DOHH2 (cell line): ENCODE measurements at regions not wholly inside any gene's neighbourhood (a gene's known extent, or its start where the extent isn't known, plus 50 kb on each side); places are given as distances from the start of the nearest gene placed in this dataset.

ENCODE experiments used
- H3F3A ChIP-seq: fragments of 200-600 bp; sonication (generic), shearing (Covaris generic); 2 replicates; pipeline ENCODE4 v1.6.0; 2016; ENCODE audit warnings: antibody characterized with exemption, mild to moderate bottlenecking; ENCODE audit not compliant: control insufficient read depth, insufficient read depth
- H3K27ac ChIP-seq: fragments of 200-600 bp; sonication (generic); 2 replicates; pipeline ENCODE4 v1.5.1; 2014; ENCODE audit warnings: low read depth, mild to moderate bottlenecking, low read length, moderate library complexity
- H3K27me3 ChIP-seq: fragments of 200-600 bp; sonication (generic); 2 replicates; pipeline ENCODE4 v1.6.1; 2014; ENCODE audit warnings: mild to moderate bottlenecking, low read length, mixed read lengths; ENCODE audit not compliant: control insufficient read depth
- H3K36me3 ChIP-seq: fragments of 200-600 bp; sonication (generic); 2 replicates; pipeline ENCODE4 v1.6.1; 2014; ENCODE audit warnings: mild to moderate bottlenecking, low read length, moderate library complexity, mixed read lengths; ENCODE audit not compliant: control insufficient read depth
- H3K4me1 ChIP-seq: fragments of 200-600 bp; sonication (generic); 2 replicates; pipeline ENCODE4 v1.6.1; 2014; ENCODE audit warnings: mild to moderate bottlenecking, low read length, mixed read lengths; ENCODE audit not compliant: control insufficient read depth
- H3K4me2 ChIP-seq: fragments of 200-600 bp; sonication (generic); 2 replicates; pipeline ENCODE4 v1.6.0; 2014; ENCODE audit warnings: mild to moderate bottlenecking, low read length, moderate library complexity
- H3K4me3 ChIP-seq: fragments of 200-600 bp; sonication (generic); 2 replicates; pipeline ENCODE4 v1.5.1; 2014; ENCODE audit warnings: mild to moderate bottlenecking, low read length, mixed read lengths
- H3K79me2 ChIP-seq: fragments of 200-600 bp; sonication (generic); 2 replicates; pipeline ENCODE4 v1.6.1; 2014; ENCODE audit warnings: mild to moderate bottlenecking, low read length, mixed read lengths; ENCODE audit not compliant: control insufficient read depth
- H3K9me2 ChIP-seq: fragments of 200-600 bp; sonication (generic); replicated peaks from 2 replicates; pipeline ENCODE4 v1.6.1; 2014; ENCODE audit warnings: mild to moderate bottlenecking, low read length, mixed read lengths; ENCODE audit not compliant: control insufficient read depth
- H3K9me3 ChIP-seq: fragments of 200-600 bp; sonication (generic); 2 replicates; pipeline ENCODE4 v1.6.1; 2014; ENCODE audit warnings: antibody characterized with exemption, low read length, mixed read lengths; ENCODE audit not compliant: control insufficient read depth, insufficient read depth
- H4K20me1 ChIP-seq: fragments of 200-600 bp; sonication (generic); 2 replicates; pipeline ENCODE4 v1.6.0; 2014; ENCODE audit warnings: low read depth, mild to moderate bottlenecking, antibody characterized with exemption, low read length, moderate library complexity; ENCODE audit not compliant: control insufficient read depth, insufficient read depth
- CTCF ChIP-seq: fragments of 200-600 bp; sonication (generic); IDR thresholded peaks from one replicate; pipeline ENCODE4 v1.5.1; 2014; ENCODE audit warnings: antibody characterized with exemption, mild to moderate bottlenecking, low read depth, low read length; ENCODE audit not compliant: poor library complexity, severe bottlenecking
- EZH2phosphoT487 ChIP-seq: fragments of 200-600 bp; sonication (generic); IDR thresholded peaks from 2 replicates; pipeline ENCODE4 v1.6.1; 2017; ENCODE audit warnings: borderline replicate concordance, mild to moderate bottlenecking, antibody characterized with exemption, low read length, moderate library complexity, mixed read lengths

DNA sequence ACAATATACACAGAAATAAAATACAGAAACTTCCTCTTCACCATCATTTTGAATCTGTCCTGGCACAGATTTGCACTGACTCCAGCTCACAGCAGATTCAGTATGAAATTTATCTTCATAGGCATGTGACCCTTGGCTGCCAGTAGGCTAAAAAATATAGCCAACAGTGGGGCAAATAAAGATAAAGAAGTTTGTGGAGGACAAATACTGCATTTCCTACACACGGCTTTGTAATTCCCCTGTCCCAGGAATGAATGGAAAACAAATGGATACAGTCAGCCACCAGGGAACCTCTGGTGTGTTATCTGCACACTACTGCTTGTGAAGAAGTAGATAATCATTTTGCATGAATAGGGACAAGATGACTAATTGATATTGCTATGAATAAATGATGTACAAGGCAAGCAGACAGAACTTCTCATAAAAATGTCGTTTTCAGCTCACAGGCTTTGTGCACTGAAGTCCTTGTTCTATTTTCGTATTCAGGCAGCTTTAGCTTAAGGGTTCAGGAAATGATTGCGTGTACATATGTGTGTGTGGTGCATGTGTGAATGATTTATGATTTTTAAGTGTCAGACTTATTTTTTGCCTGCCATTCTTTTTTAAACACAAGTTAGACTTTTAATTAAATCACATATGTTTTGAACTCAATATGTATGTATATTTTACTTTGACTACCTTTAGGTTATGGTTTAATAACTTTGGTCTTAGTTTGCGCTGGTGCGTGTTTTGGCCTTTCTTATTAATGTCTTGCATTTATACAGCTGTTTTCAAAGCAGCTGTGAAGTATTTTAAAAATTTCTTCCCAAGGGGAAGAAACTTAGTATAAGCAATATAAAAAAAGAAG is 543.8 kb upstream of the JAG1 start:
- no peaks in the 10 kb centered on the region for H3K36me3 ChIP-seq
- H4K20me1 ChIP-seq = no peaks in the 10 kb centered on the region
- no peaks in the 10 kb centered on the region for H3K27me3 ChIP-seq
- no peak overlapping the region for H3K4me3 ChIP-seq
- no peaks in the 10 kb centered on the region for H3K79me2 ChIP-seq
- TF ChIP-seq EZH2phosphoT487 (no peak), CTCF (no peak)
- no peaks in the 10 kb centered on the region for H3K9me2 ChIP-seq
- no peaks in the 10 kb centered on the region for H3K9me3 ChIP-seq
- H3K4me2 ChIP-seq = no peak overlapping the region
- no peak overlapping the region for H3K27ac ChIP-seq
- no peaks in the 10 kb centered on the region for H3K4me1 ChIP-seq
- H3F3A ChIP-seq = no peaks in the 10 kb centered on the region

GRCh38 chr20:11218173-11218680 is 544.4 kb upstream of the JAG1 start:
- Histone ChIP-seq H3K4me3 (no peak overlapping the region), H3K9me2 (no peaks in the 10 kb centered on the region), H3K27ac (no peak overlapping the region), H3K27me3 (no peaks in the 10 kb centered on the region), H3K79me2 (no peaks in the 10 kb centered on the region), H4K20me1 (no peaks in the 10 kb centered on the region), H3K4me1 (no peaks in the 10 kb centered on the region), H3F3A (no peaks in the 10 kb centered on the region), H3K36me3 (no peaks in the 10 kb centered on the region), H3K4me2 (no peak overlapping the region), H3K9me3 (no peaks in the 10 kb centered on the region)
- TF ChIP-seq CTCF (no peak), EZH2phosphoT487 (no peak)

- H3K4me1 ChIP-seq = no peaks in the 10 kb centered on the region
- H3K27me3 ChIP-seq = no peaks in the 10 kb centered on the region
- H3K36me3 ChIP-seq = no peaks in the 10 kb centered on the region
- TF ChIP-seq EZH2phosphoT487 (no peak), CTCF (no peak)
- no peak overlapping the region for H3K4me3 ChIP-seq
- no peaks in the 10 kb centered on the region for H3F3A ChIP-seq
- no peaks in the 10 kb centered on the region for H4K20me1 ChIP-seq
- H3K79me2 ChIP-seq = no peaks in the 10 kb centered on the region
- H3K4me2 ChIP-seq = no peak overlapping the region
- H3K9me2 ChIP-seq = no peaks in the 10 kb centered on the region
- H3K9me3 ChIP-seq = no peaks in the 10 kb centered on the region
- no peak overlapping the region for H3K27ac ChIP-seq
Measured at GRCh38 chr20:11219192-11219591, 545.4 kb upstream of the JAG1 start.
